Lower leg skin (tissue), 4 donors: ENCODE measurements at regions not wholly inside any gene's neighbourhood (a gene's known extent, or its start where the extent isn't known, plus 50 kb on each side); places are given as distances from the start of the nearest gene placed in this dataset.

ENCODE experiments used
- DNase-seq, 2 donors: peaks; one replicate each; pipeline ENCODE4 v3.0.0-alpha.2; 2019; ENCODE audit warnings: low spot score in 2 of 2
- H3K4me3 ChIP-seq: fragments of 200-600 bp; sonication (generic); 2 replicates; pipeline ENCODE4 v1.5.1; 2017; ENCODE audit warnings: mild to moderate bottlenecking, low read depth; ENCODE audit not compliant: poor library complexity, severe bottlenecking
- POLR2A ChIP-seq, 2 donors: fragments of 450-650 bp; IDR thresholded peaks; one replicate each; pipeline ENCODE4 v1.6.1; 2016 to 2017; ENCODE audit warnings: antibody characterized with exemption in 2 of 2, mild to moderate bottlenecking in 1 of 2, moderate library complexity in 1 of 2
- WGBS, 2 donors: methylation state at CpG; one replicate each; pipeline ENCODE4 v1.1.5; 2018; 5-methylcytosine and 5-hydroxymethylcytosine counted together
- intact Hi-C: fragments of 100-400 bp; cut with DNase I; formaldehyde crosslinking; loops from one replicate; pipeline ENCODE4 v1.15.0; 2023; ENCODE audit warnings: low total_unique reads
- TF ChIP-seq, protein P1 (sequence below), 3 donors: fragments of 450-650 bp; IDR thresholded peaks; one replicate each; pipeline ENCODE4 v1.5.1; 2016; ENCODE audit warnings: antibody characterized with exemption in 3 of 3, mild to moderate bottlenecking in 3 of 3, moderate library complexity in 2 of 3

DNA sequence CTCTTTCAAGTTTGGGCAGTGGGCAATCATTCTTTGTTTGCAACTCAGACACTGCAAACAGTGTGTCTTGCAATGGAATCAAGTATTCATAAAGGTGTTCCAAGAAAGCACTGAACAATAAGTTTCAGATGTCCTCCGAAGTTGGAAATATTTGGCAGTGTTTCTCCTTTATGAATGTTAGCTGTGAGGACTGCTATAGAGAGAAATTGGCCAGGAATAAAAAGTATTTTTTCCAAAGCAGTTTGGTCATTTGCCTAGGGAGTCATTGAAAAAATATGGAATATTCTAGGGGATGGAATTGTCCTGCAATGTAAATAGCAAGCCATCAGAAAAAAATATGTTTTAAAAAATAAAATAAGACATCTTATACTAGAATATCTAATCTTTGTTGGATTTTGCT, 688.6 kb upstream of the SEMA6A start:
- TF ChIP-seq, protein P1, sequence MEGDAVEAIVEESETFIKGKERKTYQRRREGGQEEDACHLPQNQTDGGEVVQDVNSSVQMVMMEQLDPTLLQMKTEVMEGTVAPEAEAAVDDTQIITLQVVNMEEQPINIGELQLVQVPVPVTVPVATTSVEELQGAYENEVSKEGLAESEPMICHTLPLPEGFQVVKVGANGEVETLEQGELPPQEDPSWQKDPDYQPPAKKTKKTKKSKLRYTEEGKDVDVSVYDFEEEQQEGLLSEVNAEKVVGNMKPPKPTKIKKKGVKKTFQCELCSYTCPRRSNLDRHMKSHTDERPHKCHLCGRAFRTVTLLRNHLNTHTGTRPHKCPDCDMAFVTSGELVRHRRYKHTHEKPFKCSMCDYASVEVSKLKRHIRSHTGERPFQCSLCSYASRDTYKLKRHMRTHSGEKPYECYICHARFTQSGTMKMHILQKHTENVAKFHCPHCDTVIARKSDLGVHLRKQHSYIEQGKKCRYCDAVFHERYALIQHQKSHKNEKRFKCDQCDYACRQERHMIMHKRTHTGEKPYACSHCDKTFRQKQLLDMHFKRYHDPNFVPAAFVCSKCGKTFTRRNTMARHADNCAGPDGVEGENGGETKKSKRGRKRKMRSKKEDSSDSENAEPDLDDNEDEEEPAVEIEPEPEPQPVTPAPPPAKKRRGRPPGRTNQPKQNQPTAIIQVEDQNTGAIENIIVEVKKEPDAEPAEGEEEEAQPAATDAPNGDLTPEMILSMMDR (IDR thresholded peaks at IDR 0.05), result no peak
- TF ChIP-seq POLR2A (IDR thresholded peaks at IDR 0.05), result no peak
- no peak overlapping the region for H3K4me3 ChIP-seq
- no peak for DNase-seq
- WGBS, 2 donors, result 16 to 29% methylated on average over 1 of the region's 1 CpG
- intact Hi-C loops, result no loop called here

DNA sequence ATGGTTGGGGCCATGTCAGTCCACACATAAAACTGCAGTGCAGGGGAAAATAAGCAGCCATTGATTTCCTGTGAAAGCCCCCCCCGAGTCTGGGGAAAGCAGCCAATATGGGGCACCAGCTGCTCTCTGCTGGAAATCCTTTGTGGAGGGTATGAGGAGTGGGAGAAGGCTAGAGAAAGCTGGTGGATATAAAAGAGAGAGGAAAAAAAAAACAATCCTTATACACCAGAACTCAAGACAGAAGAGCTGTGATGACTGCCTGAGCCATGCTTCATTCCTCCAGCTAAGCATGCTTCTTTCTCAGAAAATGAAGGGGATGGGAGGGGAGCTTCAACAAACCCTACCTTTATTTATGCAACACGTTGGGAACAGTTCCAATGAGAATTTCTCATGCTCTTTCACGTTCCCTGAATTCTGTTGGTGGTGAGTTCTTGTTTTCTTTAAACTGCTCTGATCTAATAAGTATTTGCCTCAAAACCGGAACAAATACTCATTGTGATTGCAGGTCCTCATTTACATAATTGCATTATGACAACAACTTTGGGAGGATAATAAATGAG, 688.0 kb upstream of the SEMA6A start:
- intact Hi-C loops, result no loop called here
- DNase-seq, result no peak
- WGBS, 2 donors, result 33 to 40% methylated on average over 4 of the region's 4 CpGs
- H3K4me3 ChIP-seq, result no peak overlapping the region
- TF ChIP-seq POLR2A (IDR thresholded peaks at IDR 0.05), result no peak
- TF ChIP-seq, protein P1 (IDR thresholded peaks at IDR 0.05), result no peak

DNA sequence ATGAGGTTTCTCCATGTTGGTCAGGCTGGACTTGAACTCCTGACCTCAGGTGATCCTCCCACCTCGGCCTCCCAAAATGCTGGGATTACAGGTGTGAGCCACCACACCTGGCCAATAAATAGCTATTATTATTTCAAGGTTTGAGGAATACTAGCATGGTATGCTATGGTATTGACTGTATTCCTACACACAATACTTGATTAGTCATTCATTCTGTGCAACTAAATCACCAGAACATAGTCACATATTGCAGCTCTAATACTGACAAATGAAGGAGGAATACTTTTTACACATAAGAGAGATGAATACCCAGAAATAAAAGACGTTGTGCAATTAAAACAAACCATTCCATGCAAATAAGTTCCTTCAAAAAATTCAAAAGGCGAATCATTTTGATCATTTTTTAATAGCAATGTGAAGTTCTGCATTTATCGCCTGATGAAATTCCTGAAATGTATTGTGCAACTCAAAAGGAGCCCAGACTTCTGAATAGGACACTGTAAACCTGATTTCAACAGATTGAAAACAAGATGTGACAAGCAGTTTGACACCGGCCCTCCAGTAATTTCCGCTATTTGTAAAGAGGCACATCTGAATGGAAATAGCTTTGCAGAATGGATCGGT, 687.4 kb upstream of the SEMA6A start:
- 49 to 71% methylated on average over 7 of the region's 7 CpGs for WGBS, 2 donors

DNA sequence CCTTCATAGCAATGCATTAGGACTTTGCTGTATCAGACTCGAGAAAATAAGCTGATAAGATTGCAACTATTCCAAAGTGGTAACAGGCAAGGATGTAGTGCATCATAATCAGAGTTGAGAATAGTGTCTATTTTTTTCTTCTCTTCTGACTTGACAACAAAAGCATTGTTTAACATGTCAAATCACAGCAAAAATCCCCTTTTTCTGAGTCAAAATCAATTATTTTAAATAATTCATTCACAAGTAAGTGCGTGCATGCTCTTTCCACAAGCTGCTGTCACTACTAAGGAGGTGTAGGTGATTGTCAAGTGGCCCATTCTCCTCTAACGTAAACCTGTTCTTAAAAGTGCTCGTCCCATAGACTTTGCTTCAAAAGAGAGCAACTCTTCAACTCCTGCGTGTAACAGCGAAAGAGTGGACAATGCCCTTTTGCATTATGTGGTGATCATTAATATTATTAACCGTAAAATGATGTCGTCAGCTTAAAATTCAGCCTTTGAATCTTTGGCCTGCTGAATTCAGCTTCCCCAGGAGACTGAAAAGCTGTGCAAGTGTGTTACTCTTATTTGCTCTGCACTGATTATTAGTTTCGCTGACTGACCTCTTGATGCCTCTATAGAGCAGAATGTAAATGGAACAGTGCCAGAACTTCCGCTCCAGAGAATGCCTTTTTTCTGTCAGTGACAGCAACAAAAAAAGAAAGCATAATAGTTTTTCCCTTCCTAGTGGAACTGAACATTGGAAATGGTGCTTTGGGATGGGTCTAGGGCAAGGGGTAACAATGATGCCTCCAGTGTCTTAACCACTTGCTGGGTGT, 680.8 kb upstream of the SEMA6A start:
- TF ChIP-seq, protein P1 (IDR thresholded peaks at IDR 0.05), result no peak
- no peak for TF ChIP-seq POLR2A (IDR thresholded peaks at IDR 0.05)
- H3K4me3 ChIP-seq, result no peak overlapping the region
- intact Hi-C loops, result no loop called here
- WGBS, 2 donors, result 83 to 84% methylated on average over 10 of the region's 10 CpGs
- DNase-seq, result no peak

More for the DNA sequence above, 687.4 kb upstream of the SEMA6A start:
- no peak overlapping the region for H3K4me3 ChIP-seq
- TF ChIP-seq, protein P1 (IDR thresholded peaks at IDR 0.05), result no peak
- TF ChIP-seq POLR2A (IDR thresholded peaks at IDR 0.05), result no peak
- intact Hi-C loops, result no loop called here
- no peak for DNase-seq

DNA sequence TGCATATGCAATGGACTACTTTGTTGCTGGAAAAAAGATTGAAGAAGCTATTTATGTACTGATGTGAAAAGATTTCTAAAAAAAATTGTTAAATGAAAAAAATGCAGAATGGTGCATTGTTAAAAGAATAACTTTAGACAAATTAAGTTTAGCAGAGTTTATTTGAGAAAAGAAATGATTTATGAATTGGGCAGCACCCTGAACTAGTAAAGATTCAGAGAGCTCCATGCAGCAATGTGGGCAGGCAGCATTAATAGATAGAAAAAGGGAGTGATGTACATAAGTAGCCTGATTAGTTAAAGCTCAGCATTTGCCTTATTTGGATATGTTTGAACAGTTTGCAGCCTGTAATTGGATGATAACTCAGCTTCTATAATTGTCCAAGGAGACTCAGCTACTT, 677.9 kb upstream of the SEMA6A start:
- no peak overlapping the region for H3K4me3 ChIP-seq
- TF ChIP-seq, protein P1 (IDR thresholded peaks at IDR 0.05), result no peak
- no peak for TF ChIP-seq POLR2A (IDR thresholded peaks at IDR 0.05)
- intact Hi-C loops, result no loop called here
- DNase-seq, result no peak
